Chondrocyte (in vitro differentiated cells): ENCODE measurements at regions not wholly inside any gene's neighbourhood (a gene's known extent, or its start where the extent isn't known, plus 50 kb on each side); places are given as distances from the start of the nearest gene placed in this dataset.

Source experiments
- DNase-seq: peaks from one replicate; pipeline ENCODE4 v3.0.0; 2021; ENCODE audit warnings: mixed read lengths, low spot score
- H3K27ac Mint-ChIP-seq: one replicate; pipeline ENCODE4 v1.8.0; 2021; ENCODE audit warnings: mild to moderate bottlenecking, moderate library complexity, mixed read lengths; ENCODE audit not compliant: unreplicated experiment
- H3K27me3 Mint-ChIP-seq: 2 replicates; pipeline ENCODE4 v1.8.0; 2021; ENCODE audit warnings: low read depth, mixed read lengths
- H3K36me3 Mint-ChIP-seq: 2 replicates; pipeline ENCODE4 v1.8.0; 2021; ENCODE audit warnings: low read depth, mixed read lengths
- H3K4me1 Mint-ChIP-seq: 2 replicates; pipeline ENCODE4 v1.8.0; 2021; ENCODE audit warnings: low read depth, mild to moderate bottlenecking, mixed read lengths
- H3K4me3 Mint-ChIP-seq: one replicate; pipeline ENCODE4 v1.8.0; 2021; ENCODE audit warnings: mild to moderate bottlenecking, moderate library complexity, mixed read lengths; ENCODE audit not compliant: unreplicated experiment
- H3K9me3 Mint-ChIP-seq: 2 replicates; pipeline ENCODE4 v1.8.0; 2021; ENCODE audit warnings: low read depth, mixed read lengths
- TF ChIP-seq, protein P1 (sequence below): fragments of 200-600 bp; sonication (generic); IDR thresholded peaks from 2 replicates; pipeline ENCODE4 v1.5.0; 2021; ENCODE audit warnings: antibody characterized with exemption, mild to moderate bottlenecking, moderate library complexity

DNA sequence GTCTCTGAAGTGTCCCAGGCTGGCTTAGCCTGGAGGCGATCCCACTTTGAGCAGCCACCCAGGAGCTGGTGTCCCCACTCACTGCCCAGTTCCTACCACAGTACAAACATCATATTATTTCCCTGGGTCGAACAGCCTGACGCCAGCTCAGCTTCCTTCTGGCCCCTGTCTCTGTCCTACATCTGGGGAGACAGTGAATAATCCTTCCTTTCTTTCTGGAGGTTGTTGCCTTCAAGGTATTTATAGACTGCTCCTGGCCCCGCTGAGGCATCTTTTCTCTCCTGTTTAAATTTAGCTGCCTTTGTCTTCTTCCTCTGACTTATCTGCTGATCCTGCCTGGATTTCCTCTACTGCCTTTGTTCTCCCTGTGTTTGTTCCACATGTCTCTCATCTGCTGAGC lies 56.8 kb upstream of the LRRC55 start:
- Mint-ChIP-seq H3K4me3 (no peak overlapping the region), H3K9me3 (no peaks in the 10 kb centered on the region), H3K27ac (no peak overlapping the region), H3K4me1 (no peaks in the 10 kb centered on the region), H3K27me3 (peaks cover 67% of the 10 kb centered on the region), H3K36me3 (no peaks in the 10 kb centered on the region)
- TF ChIP-seq, protein P1, sequence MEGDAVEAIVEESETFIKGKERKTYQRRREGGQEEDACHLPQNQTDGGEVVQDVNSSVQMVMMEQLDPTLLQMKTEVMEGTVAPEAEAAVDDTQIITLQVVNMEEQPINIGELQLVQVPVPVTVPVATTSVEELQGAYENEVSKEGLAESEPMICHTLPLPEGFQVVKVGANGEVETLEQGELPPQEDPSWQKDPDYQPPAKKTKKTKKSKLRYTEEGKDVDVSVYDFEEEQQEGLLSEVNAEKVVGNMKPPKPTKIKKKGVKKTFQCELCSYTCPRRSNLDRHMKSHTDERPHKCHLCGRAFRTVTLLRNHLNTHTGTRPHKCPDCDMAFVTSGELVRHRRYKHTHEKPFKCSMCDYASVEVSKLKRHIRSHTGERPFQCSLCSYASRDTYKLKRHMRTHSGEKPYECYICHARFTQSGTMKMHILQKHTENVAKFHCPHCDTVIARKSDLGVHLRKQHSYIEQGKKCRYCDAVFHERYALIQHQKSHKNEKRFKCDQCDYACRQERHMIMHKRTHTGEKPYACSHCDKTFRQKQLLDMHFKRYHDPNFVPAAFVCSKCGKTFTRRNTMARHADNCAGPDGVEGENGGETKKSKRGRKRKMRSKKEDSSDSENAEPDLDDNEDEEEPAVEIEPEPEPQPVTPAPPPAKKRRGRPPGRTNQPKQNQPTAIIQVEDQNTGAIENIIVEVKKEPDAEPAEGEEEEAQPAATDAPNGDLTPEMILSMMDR, result no peak
- DNase-seq, result no peak

DNA sequence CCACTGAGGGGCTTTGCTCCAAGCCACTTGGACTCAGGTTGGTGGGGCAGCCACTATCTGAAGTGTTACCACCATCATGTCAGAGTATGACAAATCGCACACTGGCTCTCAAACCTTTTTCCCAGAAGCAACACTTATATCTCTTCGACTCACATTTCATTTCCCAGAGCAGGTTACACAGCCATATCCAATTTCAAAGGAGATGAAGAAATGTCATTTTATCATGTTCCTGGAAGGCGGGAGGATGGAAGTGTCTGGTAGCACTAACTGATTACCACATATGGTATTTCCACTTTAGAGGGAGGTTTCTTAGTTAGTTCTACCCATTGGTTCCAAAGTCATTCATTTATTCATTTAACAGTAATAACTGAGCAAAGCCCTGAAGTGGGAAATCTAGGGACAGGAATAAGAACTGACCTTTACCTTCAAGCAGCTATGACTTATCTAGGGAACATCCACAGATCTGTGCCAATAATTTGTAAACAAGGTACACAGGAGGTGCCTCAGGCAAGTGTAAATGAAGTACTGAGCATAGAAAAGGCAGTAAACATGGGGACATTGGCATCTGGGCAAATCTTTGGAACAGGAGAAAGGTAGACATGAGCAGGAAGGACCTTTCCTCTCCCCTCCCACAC lies 54.9 kb upstream of the LRRC55 start:
- Mint-ChIP-seq H3K4me1 (no peaks in the 10 kb centered on the region), H3K27ac (no peak overlapping the region), H3K4me3 (no peak overlapping the region), H3K36me3 (no peaks in the 10 kb centered on the region), H3K27me3 (peaks cover 73% of the 10 kb centered on the region), H3K9me3 (no peaks in the 10 kb centered on the region)
- TF ChIP-seq, protein P1, result no peak
- DNase-seq, result no peak

DNA sequence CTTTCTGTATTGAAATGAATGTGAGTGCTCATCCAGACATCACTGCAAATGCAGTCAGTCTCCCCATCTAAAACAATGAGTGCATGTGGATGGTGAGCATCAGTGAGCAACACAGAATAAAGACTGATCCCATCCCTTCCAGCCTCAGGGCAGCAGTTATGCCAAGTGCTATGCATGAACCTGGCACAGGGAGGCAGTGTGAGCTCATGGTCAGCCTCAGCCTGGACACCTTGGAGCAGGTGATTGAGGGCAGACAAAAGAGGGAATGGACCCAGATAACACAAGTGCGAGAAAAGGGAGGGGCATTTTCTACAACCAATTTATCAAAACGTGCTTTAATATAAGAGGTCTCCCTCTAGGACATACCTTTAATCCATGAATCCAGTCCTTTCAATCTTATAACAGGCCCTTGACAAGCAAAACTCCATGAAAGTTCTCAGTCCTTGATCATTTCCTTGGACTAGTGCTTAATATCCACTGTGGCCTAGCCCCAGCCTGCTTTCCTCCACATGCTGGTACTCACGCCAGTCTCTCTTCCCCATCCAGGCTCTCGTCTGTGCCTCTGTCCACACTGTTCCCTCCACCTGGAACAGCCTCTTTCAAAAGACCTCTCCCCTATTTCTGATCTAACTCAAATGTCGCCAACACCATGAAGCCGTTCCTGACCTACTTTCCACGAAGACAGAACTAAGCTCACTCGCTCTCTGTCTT lies 50.5 kb upstream of the LRRC55 start:
- TF ChIP-seq, protein P1, result peak; percentile 67
- no peak overlapping the region for H3K27ac Mint-ChIP-seq
- H3K9me3 Mint-ChIP-seq, result no peaks in the 10 kb centered on the region
- no peaks in the 10 kb centered on the region for H3K36me3 Mint-ChIP-seq
- no peak for DNase-seq
- H3K4me3 Mint-ChIP-seq, result no peak overlapping the region
- H3K4me1 Mint-ChIP-seq, result no peaks in the 10 kb centered on the region
- peaks cover 53% of the 10 kb centered on the region for H3K27me3 Mint-ChIP-seq
